Neural crest cell (in vitro differentiated cells): ENCODE measurements at regions not wholly inside any gene's neighbourhood (a gene's known extent, or its start where the extent isn't known, plus 50 kb on each side); places are given as distances from the start of the nearest gene placed in this dataset.
A peak's percentile ranks its signal among the peaks of the same experiment; 100 is the strongest.
"Not testable (repeated sequence)": the region's sequence is repeated elsewhere in the genome, so short reads cannot be mapped to it uniquely, and the experiment has no call there.

ENCODE experiments used
- DNase-seq: peaks from one replicate; pipeline ENCODE4 v3.0.0; 2021; ENCODE audit warnings: low read depth, mixed read lengths, low spot score
- H3K27ac Mint-ChIP-seq: one replicate; pipeline ENCODE4 v1.8.0; 2021; ENCODE audit warnings: mild to moderate bottlenecking, mixed read lengths; ENCODE audit not compliant: unreplicated experiment
- H3K27me3 Mint-ChIP-seq: 2 replicates; pipeline ENCODE4 v1.8.0; 2021; ENCODE audit warnings: low read depth, mild to moderate bottlenecking, mixed read lengths
- H3K36me3 Mint-ChIP-seq: 2 replicates; pipeline ENCODE4 v1.8.0; 2021; ENCODE audit warnings: low read depth, mild to moderate bottlenecking, mixed read lengths
- H3K4me1 Mint-ChIP-seq: 2 replicates; pipeline ENCODE4 v1.8.0; 2021; ENCODE audit warnings: mixed read lengths
- H3K4me3 Mint-ChIP-seq: one replicate; pipeline ENCODE4 v1.8.0; 2021; ENCODE audit warnings: mild to moderate bottlenecking, mixed read lengths
- H3K9me3 Mint-ChIP-seq: 2 replicates; pipeline ENCODE4 v1.8.0; 2021; ENCODE audit warnings: mixed read lengths
- CTCF ChIP-seq: fragments of 200-600 bp; sonication (generic); conservative IDR thresholded peaks from 2 replicates; pipeline ENCODE4 v1.5.0; 2021; ENCODE audit warnings: antibody characterized with exemption, mild to moderate bottlenecking

DNA sequence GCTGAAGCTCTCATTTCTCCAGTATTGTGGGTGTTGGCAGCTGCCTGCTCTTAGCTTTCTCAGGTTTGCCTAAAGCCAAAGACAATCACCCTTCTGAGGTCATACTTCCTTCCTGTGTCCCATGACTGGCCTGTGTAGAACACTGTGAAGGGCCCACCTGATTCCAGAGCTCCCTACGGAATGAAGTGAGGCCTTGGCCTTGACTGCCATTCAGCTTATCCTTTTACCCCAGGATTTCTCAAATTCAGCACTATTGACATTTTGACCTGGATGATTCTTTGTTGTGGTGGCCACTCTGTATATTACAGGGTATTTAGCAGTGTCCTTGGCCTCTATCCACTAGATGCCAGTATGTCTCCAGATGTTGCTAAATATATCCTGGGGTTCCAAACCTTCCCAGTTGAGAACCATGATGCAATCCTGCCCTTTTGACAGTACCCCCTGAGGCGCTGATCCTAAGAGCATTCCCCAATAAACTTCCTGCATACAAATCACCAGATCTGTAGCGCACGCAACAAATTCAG, 112.3 kb upstream of the KRR1 start:
- no peak for DNase-seq
- Mint-ChIP-seq H3K4me1 (peaks cover 26% of the 10 kb centered on the region), H3K9me3 (peaks cover 7% of the 10 kb centered on the region), H3K27me3 (no peaks in the 10 kb centered on the region), H3K36me3 (peaks cover 5% of the 10 kb centered on the region), H3K27ac (peak overlapping the region; percentile 81), H3K4me3 (no peak overlapping the region)
- peak; percentile 46 for TF ChIP-seq CTCF

DNA sequence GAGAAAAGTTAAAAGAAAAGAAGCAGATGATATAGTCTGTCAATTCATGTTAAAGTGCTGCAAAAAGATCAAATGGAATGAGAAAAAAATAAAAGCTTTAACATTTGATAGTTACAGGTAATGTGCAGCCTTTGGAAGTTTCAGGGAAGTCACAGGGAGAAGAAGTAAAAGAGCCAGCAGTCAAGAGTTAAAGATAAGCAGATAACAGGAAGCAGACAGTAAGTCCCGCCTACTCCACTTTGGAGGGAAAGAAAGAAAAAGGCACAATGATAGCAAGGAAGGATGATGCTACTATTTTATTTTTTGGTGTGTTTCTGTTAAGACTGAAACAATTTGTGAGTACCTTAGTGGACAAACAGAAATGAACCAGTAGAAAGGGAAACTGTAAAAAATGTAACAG, 111.1 kb upstream of the KRR1 start:
- Mint-ChIP-seq H3K9me3 (peaks cover 7% of the 10 kb centered on the region), H3K27me3 (no peaks in the 10 kb centered on the region), H3K4me3 (no peak overlapping the region), H3K4me1 (peaks cover 26% of the 10 kb centered on the region), H3K36me3 (peaks cover 5% of the 10 kb centered on the region), H3K27ac (no peak overlapping the region)
- no peak for TF ChIP-seq CTCF
- DNase-seq = no peak

DNA sequence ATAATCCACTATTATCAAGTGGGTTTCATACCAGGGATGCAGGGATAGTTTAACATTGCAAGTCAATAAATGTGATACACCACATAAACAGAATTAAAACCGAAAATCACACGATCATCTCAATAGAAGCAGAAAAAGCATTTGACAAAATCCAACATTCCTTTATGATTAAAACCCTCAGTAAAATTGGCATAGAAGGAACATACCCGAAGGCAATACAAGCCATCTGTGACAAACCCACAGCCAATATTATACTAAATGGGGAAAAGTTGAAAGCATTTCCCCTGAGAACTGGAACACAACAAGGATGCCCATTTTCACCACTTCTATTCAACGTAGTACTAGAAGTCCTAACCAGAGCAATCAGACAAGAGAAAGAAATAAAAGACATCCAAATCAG, 103.0 kb upstream of the KRR1 start:
- H3K27ac Mint-ChIP-seq, H3K4me3 Mint-ChIP-seq, DNase-seq, H3K27me3 Mint-ChIP-seq, H3K4me1 Mint-ChIP-seq: not testable (repeated sequence)
- Mint-ChIP-seq H3K9me3 (peaks cover 18% of the 10 kb centered on the region), H3K36me3 (peaks cover 18% of the 10 kb centered on the region)

- no peak for TF ChIP-seq CTCF
- Mint-ChIP-seq H3K27ac (no peak overlapping the region), H3K4me3 (no peak overlapping the region), H3K36me3 (peaks cover 15% of the 10 kb centered on the region), H3K9me3 (peaks cover 18% of the 10 kb centered on the region), H3K27me3 (no peaks in the 10 kb centered on the region), H3K4me1 (no peaks in the 10 kb centered on the region)
- no peak for DNase-seq
Observed at GRCh38 chr12:75613981-75614380, 102.6 kb upstream of the KRR1 start.

DNA sequence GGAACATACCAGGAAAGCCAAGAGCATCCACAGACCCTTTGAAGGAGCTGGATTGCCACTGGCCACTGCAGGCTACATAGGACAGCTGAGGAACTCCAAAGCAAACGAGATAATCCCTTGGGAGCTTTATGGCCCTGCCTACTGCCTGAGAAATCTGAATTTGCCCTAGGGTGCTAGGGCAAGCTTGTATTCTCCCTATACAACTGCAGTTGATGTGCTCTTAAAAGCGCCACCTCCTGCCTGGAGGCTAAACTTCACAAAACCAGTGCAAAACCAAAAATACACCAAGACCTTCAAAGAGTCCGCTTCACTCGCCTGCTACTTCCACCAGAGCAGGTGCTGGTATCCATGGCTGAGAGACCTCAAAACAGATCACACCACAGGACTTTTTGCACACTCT, 99.6 kb upstream of the KRR1 start:
- Mint-ChIP-seq H3K36me3 (peaks cover 15% of the 10 kb centered on the region), H3K9me3 (peaks cover 18% of the 10 kb centered on the region), H3K4me1 (peaks cover 16% of the 10 kb centered on the region), H3K27me3 (no peaks in the 10 kb centered on the region), H3K27ac (no peak overlapping the region), H3K4me3 (no peak overlapping the region)
- TF ChIP-seq CTCF = no peak
- DNase-seq = no peak

- Mint-ChIP-seq H3K4me3 (no peak overlapping the region), H3K4me1 (peaks cover 20% of the 10 kb centered on the region), H3K27ac (peak overlapping the region; percentile 15), H3K9me3 (peaks cover 2% of the 10 kb centered on the region), H3K27me3 (no peaks in the 10 kb centered on the region), H3K36me3 (peaks cover 4% of the 10 kb centered on the region)
- DNase-seq = no peak
- no peak for TF ChIP-seq CTCF
Observed at GRCh38 chr12:75606956-75607355, 95.5 kb upstream of the KRR1 start.
